Coronary artery (tissue), 2 donors: ENCODE measurements at regions not wholly inside any gene's neighbourhood (a gene's known extent, or its start where the extent isn't known, plus 50 kb on each side); places are given as distances from the start of the nearest gene placed in this dataset.
"Not testable (repeated sequence)": the region's sequence is repeated elsewhere in the genome, so short reads cannot be mapped to it uniquely, and the experiment has no call there.

ENCODE experiments used
- DNase-seq: peaks from one replicate; pipeline ENCODE4 v3.0.0-alpha.2; 2017; ENCODE audit warnings: low spot score
- H3K27ac ChIP-seq, 2 donors: fragments of 200-600 bp; sonication (generic); one replicate each; pipeline ENCODE4 v1.5.1; 2016 to 2019
- H3K4me3 ChIP-seq: fragments of 200-600 bp; sonication (generic); 2 replicates; pipeline ENCODE4 v1.5.1; 2016; ENCODE audit warnings: mild to moderate bottlenecking, moderate library complexity
- TF ChIP-seq, protein P1 (sequence below): fragments of 200-600 bp; sonication (generic); IDR thresholded peaks from one replicate; pipeline ENCODE4 v1.5.1; 2019; ENCODE audit warnings: antibody characterized with exemption

DNA sequence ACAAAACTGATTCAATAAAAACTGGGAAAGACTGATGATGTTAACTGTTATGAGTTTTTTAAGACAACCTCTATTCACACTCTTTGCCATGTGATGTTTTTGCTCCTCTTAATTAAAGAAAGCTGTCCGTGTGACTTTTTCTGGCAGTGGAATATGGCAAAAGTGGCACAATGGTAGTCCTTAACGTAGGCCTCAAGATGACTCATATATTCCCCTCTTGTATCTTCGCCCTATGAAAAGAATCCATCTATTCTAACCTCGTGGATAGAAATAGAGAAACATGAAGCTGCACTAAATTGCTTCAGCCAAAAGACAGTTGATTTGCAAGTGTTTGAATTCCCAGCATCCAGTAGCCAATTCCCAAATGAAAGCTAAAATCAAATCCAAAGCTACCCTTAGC, 603.8 kb upstream of the PCDH7 start:
- H3K4me3 ChIP-seq = no peak overlapping the region

GRCh38 chr4:30117433-30117832, 602.7 kb upstream of the PCDH7 start:
- TF ChIP-seq, protein P1, sequence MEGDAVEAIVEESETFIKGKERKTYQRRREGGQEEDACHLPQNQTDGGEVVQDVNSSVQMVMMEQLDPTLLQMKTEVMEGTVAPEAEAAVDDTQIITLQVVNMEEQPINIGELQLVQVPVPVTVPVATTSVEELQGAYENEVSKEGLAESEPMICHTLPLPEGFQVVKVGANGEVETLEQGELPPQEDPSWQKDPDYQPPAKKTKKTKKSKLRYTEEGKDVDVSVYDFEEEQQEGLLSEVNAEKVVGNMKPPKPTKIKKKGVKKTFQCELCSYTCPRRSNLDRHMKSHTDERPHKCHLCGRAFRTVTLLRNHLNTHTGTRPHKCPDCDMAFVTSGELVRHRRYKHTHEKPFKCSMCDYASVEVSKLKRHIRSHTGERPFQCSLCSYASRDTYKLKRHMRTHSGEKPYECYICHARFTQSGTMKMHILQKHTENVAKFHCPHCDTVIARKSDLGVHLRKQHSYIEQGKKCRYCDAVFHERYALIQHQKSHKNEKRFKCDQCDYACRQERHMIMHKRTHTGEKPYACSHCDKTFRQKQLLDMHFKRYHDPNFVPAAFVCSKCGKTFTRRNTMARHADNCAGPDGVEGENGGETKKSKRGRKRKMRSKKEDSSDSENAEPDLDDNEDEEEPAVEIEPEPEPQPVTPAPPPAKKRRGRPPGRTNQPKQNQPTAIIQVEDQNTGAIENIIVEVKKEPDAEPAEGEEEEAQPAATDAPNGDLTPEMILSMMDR = no peak
- no peak for DNase-seq
- no peak overlapping the region for H3K4me3 ChIP-seq
- H3K27ac ChIP-seq = no peak overlapping the region

More for the DNA sequence above, 603.8 kb upstream of the PCDH7 start:
- no peak overlapping the region for H3K27ac ChIP-seq
- TF ChIP-seq, protein P1 = no peak
- no peak for DNase-seq

- H3K4me3 ChIP-seq = no peak overlapping the region
- H3K27ac ChIP-seq = no peak overlapping the region
- TF ChIP-seq, protein P1 = no peak
- DNase-seq = no peak
Observed at GRCh38 chr4:30122711-30123110, 597.5 kb upstream of the PCDH7 start.

DNA sequence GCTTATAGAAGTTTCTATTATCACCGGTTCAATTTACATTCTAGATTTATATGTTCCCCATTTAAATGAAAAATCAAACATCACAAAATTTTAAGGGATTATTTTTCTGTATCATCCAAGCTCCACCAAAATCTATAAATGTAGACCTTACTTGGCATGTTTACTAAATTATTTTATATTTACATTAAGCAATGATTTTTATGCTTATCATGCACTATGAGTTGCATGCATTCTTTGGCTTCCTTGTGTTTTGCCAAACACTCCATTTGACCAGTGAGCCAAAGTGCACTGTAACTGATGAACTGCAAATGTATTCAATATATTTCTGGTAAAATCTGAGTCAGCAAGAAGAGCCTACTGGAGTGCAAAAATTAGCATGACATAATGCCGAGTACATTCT, 595.5 kb upstream of the PCDH7 start:
- not testable (repeated sequence) for H3K4me3 ChIP-seq, DNase-seq, H3K27ac ChIP-seq

DNA sequence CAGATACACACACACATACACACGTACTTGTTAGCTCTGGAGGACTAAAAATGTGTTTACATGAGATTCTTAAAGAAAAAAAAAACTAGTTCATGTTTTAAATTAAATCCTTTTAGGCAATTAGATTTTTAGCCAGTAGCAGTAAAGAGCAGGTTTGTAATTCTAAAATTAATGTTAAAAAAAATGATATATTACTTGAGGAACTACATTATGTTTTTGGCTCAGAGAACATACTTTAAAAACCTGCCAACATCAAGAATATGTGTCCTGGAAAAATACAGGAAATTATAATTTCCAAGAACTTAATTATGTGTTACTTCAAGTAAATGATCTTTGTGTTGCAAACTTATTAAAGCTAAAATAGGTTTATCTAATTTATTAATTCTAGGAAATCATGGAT, 594.3 kb upstream of the PCDH7 start:
- TF ChIP-seq, protein P1 = no peak
- DNase-seq = no peak
- no peak overlapping the region for H3K4me3 ChIP-seq
- no peak overlapping the region for H3K27ac ChIP-seq

DNA sequence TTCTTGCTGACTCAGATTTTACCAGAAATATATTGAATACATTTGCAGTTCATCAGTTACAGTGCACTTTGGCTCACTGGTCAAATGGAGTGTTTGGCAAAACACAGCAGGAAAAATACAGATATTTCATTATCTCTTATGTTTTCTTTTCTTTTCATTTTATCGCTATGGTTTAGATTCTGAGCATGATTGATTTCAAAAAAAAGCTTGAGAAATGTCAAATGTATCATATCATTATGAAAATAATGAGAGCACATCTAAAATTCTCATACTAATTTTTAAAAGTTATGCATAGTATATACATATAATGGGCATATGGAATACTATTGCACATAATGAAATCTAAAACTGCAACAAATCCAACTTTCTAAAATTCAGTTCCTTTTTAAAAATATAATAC, 593.8 kb upstream of the PCDH7 start:
- Histone ChIP-seq H3K4me3 (no peak overlapping the region), H3K27ac (no peak overlapping the region)
- DNase-seq = no peak
- TF ChIP-seq, protein P1 = no peak

- H3K27ac ChIP-seq, DNase-seq, H3K4me3 ChIP-seq: not testable (repeated sequence)
Observed at GRCh38 chr4:30148828-30149227, 571.3 kb upstream of the PCDH7 start.

GRCh38 chr4:30149539-30149938, 570.6 kb upstream of the PCDH7 start:
- not testable (repeated sequence) for H3K4me3 ChIP-seq, DNase-seq, H3K27ac ChIP-seq

GRCh38 chr4:30153427-30153826, 566.7 kb upstream of the PCDH7 start:
- Histone ChIP-seq H3K4me3 (no peak overlapping the region), H3K27ac (no peak overlapping the region)
- DNase-seq = no peak
- TF ChIP-seq, protein P1 = no peak
